Liver (tissue), 8 donors: ENCODE measurements at regions not wholly inside any gene's neighbourhood (a gene's known extent, or its start where the extent isn't known, plus 50 kb on each side); places are given as distances from the start of the nearest gene placed in this dataset.

Experiments
- DNase-seq: peaks from one replicate; pipeline ENCODE4 v3.0.0-alpha.2; 2017; ENCODE audit warnings: low spot score
- H3K27ac ChIP-seq, 2 donors: one replicate each; pipeline ENCODE4 v1.7.0; 2013; ENCODE audit warnings: inconsistent platforms in 2 of 2, low read length in 2 of 2, control low read depth in 1 of 2, low read depth in 1 of 2, mild to moderate bottlenecking in 1 of 2
- H3K27me3 ChIP-seq, 4 donors: one replicate each; pipeline versions ENCODE4 v1.6.1 to v1.7.0; 2013; ENCODE audit warnings: low read length in 3 of 4, inconsistent platforms in 1 of 4, mild to moderate bottlenecking in 1 of 4, moderate library complexity in 1 of 4; ENCODE audit not compliant: control insufficient read depth in 4 of 4, insufficient read depth in 4 of 4
- H3K36me3 ChIP-seq, 4 donors: one replicate each; pipeline versions ENCODE4 v1.6.1 to v1.7.0; 2013; ENCODE audit warnings: low read length in 3 of 4, mild to moderate bottlenecking in 3 of 4, low read depth in 1 of 4, moderate library complexity in 1 of 4; ENCODE audit not compliant: control insufficient read depth in 4 of 4, insufficient read depth in 3 of 4
- H3K4me1 ChIP-seq, 4 donors: one replicate each; pipeline versions ENCODE4 v1.6.1 to v1.7.0; 2013; ENCODE audit warnings: low read length in 3 of 4, mild to moderate bottlenecking in 3 of 4, moderate library complexity in 1 of 4; ENCODE audit not compliant: control insufficient read depth in 4 of 4, insufficient read depth in 4 of 4
- H3K4me3 ChIP-seq, 3 donors: one replicate each; pipeline versions ENCODE4 v1.6.1 to v1.7.0; 2013; ENCODE audit warnings: low read length in 3 of 3, control low read depth in 1 of 3, low read depth in 1 of 3, mild to moderate bottlenecking in 1 of 3
- H3K9ac ChIP-seq, 2 donors: one replicate each; pipeline ENCODE4 v1.7.0; 2013; ENCODE audit warnings: low read length in 2 of 2, mild to moderate bottlenecking in 2 of 2, moderate library complexity in 2 of 2, control low read depth in 1 of 2, low read depth in 1 of 2
- H3K9me3 ChIP-seq, 4 donors: one replicate each; pipeline versions ENCODE4 v1.6.1 to v1.7.0; 2013; ENCODE audit warnings: low read length in 3 of 4; ENCODE audit not compliant: control insufficient read depth in 4 of 4
- EGR1 ChIP-seq, 2 donors: IDR thresholded peaks; 2 replicates each; pipeline ENCODE4 v1.6.1; 2016 to 2018; ENCODE audit warnings: antibody characterized with exemption in 2 of 2, low read depth in 2 of 2
- FOXA1 ChIP-seq: IDR thresholded peaks from 2 replicates; pipeline ENCODE4 v1.6.1; 2016; ENCODE audit warnings: antibody characterized with exemption
- GABPA ChIP-seq, 2 donors: IDR thresholded peaks in 1 of 2; conservative IDR thresholded peaks in 1 of 2; 2 replicates each; pipeline ENCODE4 v1.6.1; 2016; ENCODE audit warnings: antibody characterized with exemption in 2 of 2, mild to moderate bottlenecking in 1 of 2, moderate library complexity in 1 of 2
- HNF4A ChIP-seq, 2 donors: conservative IDR thresholded peaks; 2 replicates each; pipeline ENCODE4 v1.6.1; 2016; ENCODE audit warnings: antibody characterized with exemption in 2 of 2, mild to moderate bottlenecking in 2 of 2
- HNF4G ChIP-seq: IDR thresholded peaks from 2 replicates; pipeline ENCODE4 v1.6.1; 2016; ENCODE audit warnings: antibody characterized with exemption
- JUND ChIP-seq, 2 donors: IDR thresholded peaks; 2 replicates each; pipeline ENCODE4 v1.6.1; 2016; ENCODE audit warnings: antibody characterized with exemption in 2 of 2
- NR2F2 ChIP-seq: IDR thresholded peaks from 2 replicates; pipeline ENCODE4 v1.6.1; 2016; ENCODE audit warnings: antibody characterized with exemption
- RAD21 ChIP-seq, 2 donors: IDR thresholded peaks; 2 replicates each; pipeline ENCODE4 v1.6.1; 2016; ENCODE audit warnings: antibody characterized with exemption in 2 of 2, mild to moderate bottlenecking in 2 of 2
- RXRA ChIP-seq, 2 donors: IDR thresholded peaks; 2 replicates each; pipeline ENCODE4 v1.6.1; 2017 to 2018; ENCODE audit warnings: antibody characterized with exemption in 2 of 2, mild to moderate bottlenecking in 1 of 2
- WGBS: extraction: QIAGEN DNeasy Blood & Tissue Kit; methylation state at CpG from one replicate; pipeline ENCODE4 v1.1.7; 2013; 5-methylcytosine and 5-hydroxymethylcytosine counted together
- TF ChIP-seq, protein P1 (sequence below): fragments of 150-350 bp; IDR thresholded peaks from 2 replicates; pipeline ENCODE4 v1.5.1; 2017; ENCODE audit warnings: improper control_type of control experiment, low read depth, low read length; ENCODE audit not compliant: missing input control
- TF ChIP-seq, protein P2 (sequence below): IDR thresholded peaks from 2 replicates; pipeline ENCODE4 v1.6.1; 2016; ENCODE audit warnings: antibody characterized with exemption
- TF ChIP-seq, protein P3 (sequence below): IDR thresholded peaks from 2 replicates; pipeline ENCODE4 v1.6.1; 2016; ENCODE audit warnings: antibody characterized with exemption, mild to moderate bottlenecking
- TF ChIP-seq, protein P4 (sequence below): IDR thresholded peaks from 2 replicates; pipeline ENCODE4 v1.6.1; 2016; ENCODE audit warnings: antibody characterized with exemption
- donor health status: healthy.
- donor health status: healthy.
- donor health status: healthy.
- donor health status: healthy.
- donor health status: healthy.

DNA sequence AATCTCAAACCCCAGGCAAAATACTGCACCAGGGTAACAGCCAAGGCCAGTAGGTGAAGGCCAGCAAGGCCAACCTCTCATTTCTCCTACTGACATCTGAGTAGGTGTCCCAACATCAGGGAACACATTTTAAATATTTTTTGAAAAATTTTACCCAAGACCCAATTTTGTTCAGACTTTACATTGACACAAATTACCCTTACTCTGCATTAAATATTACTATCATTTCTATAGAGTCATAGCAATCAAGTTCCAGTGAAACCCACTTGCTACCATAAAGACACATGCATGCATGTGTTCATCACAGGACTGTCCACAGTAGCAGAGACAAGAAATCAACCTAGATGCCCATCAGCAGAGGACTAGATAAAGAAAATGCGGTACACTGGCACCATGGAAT is 99.9 kb downstream of the NRN1 start:
- no peak overlapping the region for H3K27ac ChIP-seq
- no peaks in the 10 kb centered on the region for H3K9me3 ChIP-seq
- no peak for DNase-seq
- no peaks in the 10 kb centered on the region for H3K4me1 ChIP-seq
- no peaks in the 10 kb centered on the region for H3K36me3 ChIP-seq
- no peak for TF ChIP-seq RAD21 (IDR thresholded peaks at IDR 0.05)
- TF ChIP-seq, protein P1, sequence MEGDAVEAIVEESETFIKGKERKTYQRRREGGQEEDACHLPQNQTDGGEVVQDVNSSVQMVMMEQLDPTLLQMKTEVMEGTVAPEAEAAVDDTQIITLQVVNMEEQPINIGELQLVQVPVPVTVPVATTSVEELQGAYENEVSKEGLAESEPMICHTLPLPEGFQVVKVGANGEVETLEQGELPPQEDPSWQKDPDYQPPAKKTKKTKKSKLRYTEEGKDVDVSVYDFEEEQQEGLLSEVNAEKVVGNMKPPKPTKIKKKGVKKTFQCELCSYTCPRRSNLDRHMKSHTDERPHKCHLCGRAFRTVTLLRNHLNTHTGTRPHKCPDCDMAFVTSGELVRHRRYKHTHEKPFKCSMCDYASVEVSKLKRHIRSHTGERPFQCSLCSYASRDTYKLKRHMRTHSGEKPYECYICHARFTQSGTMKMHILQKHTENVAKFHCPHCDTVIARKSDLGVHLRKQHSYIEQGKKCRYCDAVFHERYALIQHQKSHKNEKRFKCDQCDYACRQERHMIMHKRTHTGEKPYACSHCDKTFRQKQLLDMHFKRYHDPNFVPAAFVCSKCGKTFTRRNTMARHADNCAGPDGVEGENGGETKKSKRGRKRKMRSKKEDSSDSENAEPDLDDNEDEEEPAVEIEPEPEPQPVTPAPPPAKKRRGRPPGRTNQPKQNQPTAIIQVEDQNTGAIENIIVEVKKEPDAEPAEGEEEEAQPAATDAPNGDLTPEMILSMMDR, result no peak
- no peak overlapping the region for H3K9ac ChIP-seq
- 97% methylated on average over 1 of the region's 1 CpG for WGBS
- no peaks in the 10 kb centered on the region for H3K27me3 ChIP-seq
- no peak overlapping the region for H3K4me3 ChIP-seq

DNA sequence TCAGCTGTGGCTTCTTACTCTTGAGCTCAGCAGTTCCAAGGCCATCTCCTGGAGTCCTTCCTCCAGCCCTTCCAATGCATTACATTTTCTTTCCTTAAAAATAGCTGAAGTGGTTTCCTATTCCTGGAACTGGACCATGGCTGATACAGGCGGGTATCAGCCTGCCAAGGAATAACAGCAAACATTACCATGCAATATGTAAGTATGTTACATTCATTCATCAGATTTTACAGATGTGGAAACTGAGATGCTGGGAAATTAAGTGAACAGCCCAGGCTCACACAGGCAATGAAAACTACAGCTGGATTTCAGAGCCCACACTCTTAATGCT is 100.4 kb downstream of the NRN1 start:
- H3K4me1 ChIP-seq, result no peaks in the 10 kb centered on the region
- WGBS, result 92% methylated on average over 1 of the region's 1 CpG
- TF ChIP-seq EGR1 (IDR thresholded peaks at IDR 0.05; ENCODE audit: low read depth in 2 of 2) (no peak), GABPA (IDR thresholded peaks at IDR 0.05 in 1 of 2, conservative IDR thresholded peaks at IDR 0.05 in 1 of 2) (no peak), NR2F2 (no peak), HNF4G (no peak), FOXA1 (no peak), HNF4A (conservative IDR thresholded peaks at IDR 0.05) (no peak), JUND (IDR thresholded peaks at IDR 0.05) (no peak), RXRA (IDR thresholded peaks at IDR 0.05) (no peak)
- TF ChIP-seq, protein P2, sequence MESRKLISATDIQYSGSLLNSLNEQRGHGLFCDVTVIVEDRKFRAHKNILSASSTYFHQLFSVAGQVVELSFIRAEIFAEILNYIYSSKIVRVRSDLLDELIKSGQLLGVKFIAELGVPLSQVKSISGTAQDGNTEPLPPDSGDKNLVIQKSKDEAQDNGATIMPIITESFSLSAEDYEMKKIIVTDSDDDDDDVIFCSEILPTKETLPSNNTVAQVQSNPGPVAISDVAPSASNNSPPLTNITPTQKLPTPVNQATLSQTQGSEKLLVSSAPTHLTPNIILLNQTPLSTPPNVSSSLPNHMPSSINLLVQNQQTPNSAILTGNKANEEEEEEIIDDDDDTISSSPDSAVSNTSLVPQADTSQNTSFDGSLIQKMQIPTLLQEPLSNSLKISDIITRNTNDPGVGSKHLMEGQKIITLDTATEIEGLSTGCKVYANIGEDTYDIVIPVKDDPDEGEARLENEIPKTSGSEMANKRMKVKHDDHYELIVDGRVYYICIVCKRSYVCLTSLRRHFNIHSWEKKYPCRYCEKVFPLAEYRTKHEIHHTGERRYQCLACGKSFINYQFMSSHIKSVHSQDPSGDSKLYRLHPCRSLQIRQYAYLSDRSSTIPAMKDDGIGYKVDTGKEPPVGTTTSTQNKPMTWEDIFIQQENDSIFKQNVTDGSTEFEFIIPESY, result no peak
- TF ChIP-seq, protein P1, result no peak
- TF ChIP-seq, protein P3, sequence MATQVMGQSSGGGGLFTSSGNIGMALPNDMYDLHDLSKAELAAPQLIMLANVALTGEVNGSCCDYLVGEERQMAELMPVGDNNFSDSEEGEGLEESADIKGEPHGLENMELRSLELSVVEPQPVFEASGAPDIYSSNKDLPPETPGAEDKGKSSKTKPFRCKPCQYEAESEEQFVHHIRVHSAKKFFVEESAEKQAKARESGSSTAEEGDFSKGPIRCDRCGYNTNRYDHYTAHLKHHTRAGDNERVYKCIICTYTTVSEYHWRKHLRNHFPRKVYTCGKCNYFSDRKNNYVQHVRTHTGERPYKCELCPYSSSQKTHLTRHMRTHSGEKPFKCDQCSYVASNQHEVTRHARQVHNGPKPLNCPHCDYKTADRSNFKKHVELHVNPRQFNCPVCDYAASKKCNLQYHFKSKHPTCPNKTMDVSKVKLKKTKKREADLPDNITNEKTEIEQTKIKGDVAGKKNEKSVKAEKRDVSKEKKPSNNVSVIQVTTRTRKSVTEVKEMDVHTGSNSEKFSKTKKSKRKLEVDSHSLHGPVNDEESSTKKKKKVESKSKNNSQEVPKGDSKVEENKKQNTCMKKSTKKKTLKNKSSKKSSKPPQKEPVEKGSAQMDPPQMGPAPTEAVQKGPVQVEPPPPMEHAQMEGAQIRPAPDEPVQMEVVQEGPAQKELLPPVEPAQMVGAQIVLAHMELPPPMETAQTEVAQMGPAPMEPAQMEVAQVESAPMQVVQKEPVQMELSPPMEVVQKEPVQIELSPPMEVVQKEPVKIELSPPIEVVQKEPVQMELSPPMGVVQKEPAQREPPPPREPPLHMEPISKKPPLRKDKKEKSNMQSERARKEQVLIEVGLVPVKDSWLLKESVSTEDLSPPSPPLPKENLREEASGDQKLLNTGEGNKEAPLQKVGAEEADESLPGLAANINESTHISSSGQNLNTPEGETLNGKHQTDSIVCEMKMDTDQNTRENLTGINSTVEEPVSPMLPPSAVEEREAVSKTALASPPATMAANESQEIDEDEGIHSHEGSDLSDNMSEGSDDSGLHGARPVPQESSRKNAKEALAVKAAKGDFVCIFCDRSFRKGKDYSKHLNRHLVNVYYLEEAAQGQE, result no peak
- TF ChIP-seq, protein P4, sequence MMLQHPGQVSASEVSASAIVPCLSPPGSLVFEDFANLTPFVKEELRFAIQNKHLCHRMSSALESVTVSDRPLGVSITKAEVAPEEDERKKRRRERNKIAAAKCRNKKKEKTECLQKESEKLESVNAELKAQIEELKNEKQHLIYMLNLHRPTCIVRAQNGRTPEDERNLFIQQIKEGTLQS, result no peak
- no peaks in the 10 kb centered on the region for H3K36me3 ChIP-seq
- no peak overlapping the region for H3K4me3 ChIP-seq
- no peak overlapping the region for H3K27ac ChIP-seq
- DNase-seq, result no peak
- no peaks in the 10 kb centered on the region for H3K27me3 ChIP-seq
- H3K9ac ChIP-seq, result no peak overlapping the region
- H3K9me3 ChIP-seq, result no peaks in the 10 kb centered on the region
